HCT116 (cell line): ENCODE measurements at regions not wholly inside any gene's neighbourhood (a gene's known extent, or its start where the extent isn't known, plus 50 kb on each side); places are given as distances from the start of the nearest gene placed in this dataset.

Experiments
- ATAC-seq: fragments of 200-7000 bp; cut with Tn5 transposase; 2 replicates; pipeline ENCODE4 v1.9.1; 2020; ENCODE audit warnings: mild to moderate bottlenecking, moderate library complexity
- BruUV-seq: library from RNA; stranded (reverse); fragments of 400-500 nt; replicated peaks from 2 replicates; lab custom pipeline; 2021; lab: Mats Ljungman, UMichigan
- CTCF ChIA-PET: fragments of 300-600 bp; sonication (Branson Sonifier 250); formaldehyde crosslinking; loops from one replicate; lab custom pipeline; 2021; ENCODE audit warnings: antibody characterized with exemption; lab: Charles Lee
- POLR2A ChIA-PET: fragments of 300-600, 350-600 bp; sonication (Branson Sonifier 250); formaldehyde crosslinking; loops from one replicate; lab custom pipeline; 2021; ENCODE audit warnings: antibody characterized with exemption; lab: Charles Lee
- RAD21 ChIA-PET, 2 experiments: fragments of 300-600 bp; sonication (Branson Sonifier 250); formaldehyde crosslinking; loops; one replicate each; lab custom pipeline; 2023; ENCODE audit warnings: low total read pairs in 2 of 2; ENCODE audit not compliant: uncharacterized antibody in 2 of 2, unreplicated experiment in 2 of 2, low non-redundant PET in 1 of 2; lab: Charles Lee
- DNase-seq: peaks from one replicate; pipeline ENCODE4 v3.0.0-alpha.2; 2010; ENCODE audit warnings: low read depth, low spot score
- H2AFZ ChIP-seq: fragments of 200-600 bp; shearing (Covaris generic), sonication (generic); 2 replicates; pipeline ENCODE4 v1.6.1; 2017; ENCODE audit warnings: low read depth, mixed run types, mixed read lengths, antibody characterized with exemption, low read length; ENCODE audit not compliant: poor library complexity, severe bottlenecking
- H3K27ac ChIP-seq: 2 replicates; pipeline ENCODE4 v1.5.1; 2012; ENCODE audit warnings: low read depth, low read length
- H3K27me3 ChIP-seq: fragments of 200-600 bp; sonication (generic); 2 replicates; pipeline ENCODE4 v1.6.1; 2016; ENCODE audit warnings: mixed run types, low read length, mixed read lengths; ENCODE audit not compliant: insufficient read depth
- H3K36me3 ChIP-seq, 2 experiments: fragments of 200-500 bp in 1 of 2; fragments of 200-600 bp in 1 of 2; sonication (Bioruptor generic) in 1 of 2; sonication (generic) in 1 of 2; 2 replicates each; pipeline versions ENCODE4 v1.5.1 to v1.6.1; 2014 to 2016; ENCODE audit warnings: low read length in 2 of 2, inconsistent platforms in 1 of 2, mixed read lengths in 1 of 2, mixed run types in 1 of 2; ENCODE audit not compliant: insufficient read depth in 2 of 2, control insufficient read depth in 1 of 2
- H3K4me1 ChIP-seq, 2 experiments: fragments of 200-600 bp in 1 of 2; sonication (generic) in 1 of 2; 2 replicates each; pipeline versions ENCODE4 v1.5.1 to v1.6.1; 2012 to 2017; ENCODE audit warnings: low read length in 2 of 2, inconsistent platforms in 1 of 2, mild to moderate bottlenecking in 1 of 2, mixed read lengths in 1 of 2, mixed run types in 1 of 2, moderate library complexity in 1 of 2; ENCODE audit not compliant: insufficient read depth in 2 of 2, control insufficient read depth in 1 of 2
- H3K4me2 ChIP-seq: fragments of 200-600 bp; sonication (generic); 2 replicates; pipeline ENCODE4 v1.6.1; 2017; ENCODE audit warnings: mixed run types, low read length, mixed read lengths
- H3K4me3 ChIP-seq, 2 experiments: fragments of 200-600 bp in 1 of 2; sonication (generic) in 1 of 2; replicated peaks in 1 of 2; 2 replicates each; pipeline ENCODE4 v1.5.1; 2011 to 2016; ENCODE audit warnings: low read length in 2 of 2, control low read depth in 1 of 2, low read depth in 1 of 2, mild to moderate bottlenecking in 1 of 2, mixed read lengths in 1 of 2, mixed run types in 1 of 2
- H3K79me2 ChIP-seq: fragments of 200-600 bp; sonication (generic); 2 replicates; pipeline ENCODE4 v1.6.1; 2017; ENCODE audit warnings: mild to moderate bottlenecking, mixed run types, low read length, moderate library complexity, mixed read lengths; ENCODE audit not compliant: insufficient read depth
- H3K9ac ChIP-seq: fragments of 200-600 bp; sonication (generic); 2 replicates; pipeline ENCODE4 v1.6.1; 2016; ENCODE audit warnings: low read length, mixed read lengths
- H3K9me2 ChIP-seq: fragments of 200-600 bp; sonication (generic), shearing (Covaris generic); 2 replicates; pipeline ENCODE4 v1.6.1; 2017; ENCODE audit warnings: mixed run types, mild to moderate bottlenecking, moderate library complexity; ENCODE audit not compliant: insufficient read depth
- H3K9me3 ChIP-seq, 2 experiments: fragments of 200-500 bp in 1 of 2; fragments of 200-600 bp in 1 of 2; sonication (Bioruptor generic) in 1 of 2; sonication (generic) in 1 of 2; 2 replicates each; pipeline ENCODE4 v1.6.1; 2014 to 2017; ENCODE audit warnings: low read length in 2 of 2, mixed read lengths in 2 of 2, inconsistent platforms in 1 of 2, low read depth in 1 of 2, mild to moderate bottlenecking in 1 of 2, mixed run types in 1 of 2, moderate library complexity in 1 of 2; ENCODE audit not compliant: control insufficient read depth in 1 of 2, insufficient read depth in 1 of 2
- H4K20me1 ChIP-seq: fragments of 200-600 bp; sonication (generic), shearing (Covaris generic); 2 replicates; pipeline ENCODE4 v1.6.1; 2017; ENCODE audit warnings: mixed run types, mild to moderate bottlenecking, moderate library complexity; ENCODE audit not compliant: insufficient read depth
- ATF3 ChIP-seq: IDR thresholded peaks from 2 replicates; pipeline ENCODE4 v1.6.1; 2012
- CEBPB ChIP-seq: IDR thresholded peaks from 2 replicates; pipeline ENCODE4 v1.6.1; 2012; ENCODE audit warnings: low read depth
- ELF1 ChIP-seq: IDR thresholded peaks from 2 replicates; pipeline ENCODE4 v1.6.1; 2012; ENCODE audit warnings: low read depth, borderline replicate concordance
- EZH2phosphoT487 ChIP-seq: fragments of 200-600 bp; IDR thresholded peaks from 2 replicates; pipeline ENCODE4 v1.6.1; 2018; ENCODE audit warnings: antibody characterized with exemption, borderline replicate concordance
- JUND ChIP-seq: IDR thresholded peaks from 2 replicates; pipeline ENCODE4 v1.6.1; 2012
- MAX ChIP-seq: IDR thresholded peaks from 2 replicates; pipeline ENCODE4 v1.6.1; 2012
- RAD21 ChIP-seq: IDR thresholded peaks from 2 replicates; pipeline ENCODE4 v1.6.1; 2012; ENCODE audit warnings: low read depth, mild to moderate bottlenecking
- TCF7L2 ChIP-seq: IDR thresholded peaks from 2 replicates; pipeline ENCODE4 v1.7.0; 2011; ENCODE audit warnings: borderline replicate concordance, inconsistent platforms; ENCODE audit not compliant: insufficient read depth, insufficient read length; ENCODE audit errors: extremely low read depth
- ZNF274 ChIP-seq: fragments of 200-500 bp; sonication (Bioruptor generic); IDR thresholded peaks from 2 replicates; pipeline ENCODE4 v1.6.1; 2014; ENCODE audit warnings: mild to moderate bottlenecking, low read depth, low read length, inconsistent platforms
- intact Hi-C: fragments of 100-400 bp; cut with micrococcal nuclease; formaldehyde crosslinking; loops from 2 replicates; pipeline ENCODE4 v1.10.0; 2022
- TF ChIP-seq, protein P1 (sequence below): IDR thresholded peaks from 2 replicates; pipeline ENCODE4 v1.6.1; 2012; ENCODE audit warnings: low read depth

DNA sequence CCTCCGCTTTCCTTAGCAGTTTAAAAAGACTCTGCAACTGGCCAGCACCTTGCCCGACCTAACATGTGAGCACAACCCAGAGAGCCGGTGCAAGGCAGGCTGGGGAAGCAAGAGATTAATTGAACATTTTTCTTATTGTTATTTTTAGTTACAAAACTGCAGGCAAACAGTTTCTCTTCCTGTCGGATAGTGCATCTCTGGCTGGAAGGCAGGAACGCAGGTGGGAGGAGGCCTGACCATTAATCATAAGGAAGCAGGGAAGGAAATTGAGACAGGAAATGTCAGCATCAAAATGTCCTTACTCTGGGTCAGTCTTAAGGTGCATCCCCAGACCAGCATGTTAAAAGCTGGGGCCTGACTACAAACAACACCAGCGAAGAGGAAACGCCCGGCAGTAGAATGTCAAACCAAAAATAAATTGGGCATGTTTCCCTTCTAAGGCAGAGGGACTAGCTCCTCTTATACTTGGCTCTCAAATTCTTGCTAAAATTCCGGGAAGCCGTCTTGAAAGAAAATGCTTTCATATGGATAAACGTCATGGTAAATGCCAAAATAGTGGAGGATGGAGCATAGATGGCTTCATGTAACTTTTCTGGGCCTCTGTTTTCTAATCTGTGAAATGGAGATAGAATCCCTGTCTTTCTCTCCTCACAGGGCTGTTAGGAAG is 226.8 kb downstream of the RAP2A start:
- Histone ChIP-seq H3K4me2 (no peak overlapping the region), H2AFZ (no peak overlapping the region), H3K9me2 (no peaks in the 10 kb centered on the region), H3K36me3 (no peaks in the 10 kb centered on the region), H3K4me3 (no peak overlapping the region), H4K20me1 (no peaks in the 10 kb centered on the region), H3K9me3 (no peaks in the 10 kb centered on the region), H3K4me1 (no peaks in the 10 kb centered on the region), H3K9ac (no peak overlapping the region), H3K79me2 (no peaks in the 10 kb centered on the region), H3K27ac (no peak overlapping the region), H3K27me3 (no peaks in the 10 kb centered on the region)
- CTCF ChIA-PET, result no interaction called here
- DNase-seq (no peak), ATAC-seq (no peak)
- no TSS peak for BruUV-seq
- POLR2A ChIA-PET, result no interaction called here
- TF ChIP-seq, protein P1, sequence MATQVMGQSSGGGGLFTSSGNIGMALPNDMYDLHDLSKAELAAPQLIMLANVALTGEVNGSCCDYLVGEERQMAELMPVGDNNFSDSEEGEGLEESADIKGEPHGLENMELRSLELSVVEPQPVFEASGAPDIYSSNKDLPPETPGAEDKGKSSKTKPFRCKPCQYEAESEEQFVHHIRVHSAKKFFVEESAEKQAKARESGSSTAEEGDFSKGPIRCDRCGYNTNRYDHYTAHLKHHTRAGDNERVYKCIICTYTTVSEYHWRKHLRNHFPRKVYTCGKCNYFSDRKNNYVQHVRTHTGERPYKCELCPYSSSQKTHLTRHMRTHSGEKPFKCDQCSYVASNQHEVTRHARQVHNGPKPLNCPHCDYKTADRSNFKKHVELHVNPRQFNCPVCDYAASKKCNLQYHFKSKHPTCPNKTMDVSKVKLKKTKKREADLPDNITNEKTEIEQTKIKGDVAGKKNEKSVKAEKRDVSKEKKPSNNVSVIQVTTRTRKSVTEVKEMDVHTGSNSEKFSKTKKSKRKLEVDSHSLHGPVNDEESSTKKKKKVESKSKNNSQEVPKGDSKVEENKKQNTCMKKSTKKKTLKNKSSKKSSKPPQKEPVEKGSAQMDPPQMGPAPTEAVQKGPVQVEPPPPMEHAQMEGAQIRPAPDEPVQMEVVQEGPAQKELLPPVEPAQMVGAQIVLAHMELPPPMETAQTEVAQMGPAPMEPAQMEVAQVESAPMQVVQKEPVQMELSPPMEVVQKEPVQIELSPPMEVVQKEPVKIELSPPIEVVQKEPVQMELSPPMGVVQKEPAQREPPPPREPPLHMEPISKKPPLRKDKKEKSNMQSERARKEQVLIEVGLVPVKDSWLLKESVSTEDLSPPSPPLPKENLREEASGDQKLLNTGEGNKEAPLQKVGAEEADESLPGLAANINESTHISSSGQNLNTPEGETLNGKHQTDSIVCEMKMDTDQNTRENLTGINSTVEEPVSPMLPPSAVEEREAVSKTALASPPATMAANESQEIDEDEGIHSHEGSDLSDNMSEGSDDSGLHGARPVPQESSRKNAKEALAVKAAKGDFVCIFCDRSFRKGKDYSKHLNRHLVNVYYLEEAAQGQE, result no peak
- TF ChIP-seq CEBPB (no peak), ATF3 (no peak), MAX (no peak), RAD21 (no peak)
- intact Hi-C loops, result no loop called here
- RAD21 ChIA-PET, result no interaction called here

DNA sequence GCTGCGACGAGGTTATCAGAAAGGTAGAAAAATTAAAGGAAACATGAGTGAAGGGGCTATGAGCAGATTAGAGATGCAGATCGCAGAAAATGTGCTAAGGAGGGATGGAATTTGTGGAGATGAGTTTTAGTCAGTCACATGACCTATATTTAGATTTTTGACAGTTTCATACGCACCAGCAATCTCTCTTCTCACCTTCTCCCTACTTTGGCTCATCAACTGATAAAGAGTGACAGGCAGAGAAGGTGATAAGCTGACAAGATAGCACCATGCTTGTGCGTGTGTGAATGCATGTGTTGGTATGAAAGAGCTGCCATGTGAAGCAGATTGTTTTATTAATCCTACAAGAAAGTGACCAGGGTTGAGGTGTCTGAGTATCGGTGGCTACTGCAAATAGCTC is 252.6 kb downstream of the RAP2A start:
- Histone ChIP-seq H3K27ac (no peak overlapping the region), H3K9ac (no peak overlapping the region), H3K4me2 (no peak overlapping the region), H3K4me1 (no peaks in the 10 kb centered on the region), H3K4me3 (no peak overlapping the region), H3K9me3 (no peaks in the 10 kb centered on the region), H2AFZ (no peak overlapping the region), H3K27me3 (no peaks in the 10 kb centered on the region), H3K36me3 (no peaks in the 10 kb centered on the region), H4K20me1 (no peaks in the 10 kb centered on the region), H3K79me2 (no peaks in the 10 kb centered on the region), H3K9me2 (no peaks in the 10 kb centered on the region)
- CTCF ChIA-PET, result no interaction called here
- BruUV-seq, result no TSS peak
- RAD21 ChIA-PET, result no interaction called here
- intact Hi-C loops, result no loop called here
- DNase-seq (no peak), ATAC-seq (no peak)
- POLR2A ChIA-PET, result no interaction called here
- no peak for TF ChIP-seq TCF7L2
- no peak for TF ChIP-seq JUND
- TF ChIP-seq EZH2phosphoT487, result no peak
- TF ChIP-seq ZNF274, result no peak
- TF ChIP-seq ELF1, result no peak
